CD4-positive, CD25-positive, alpha-beta regulatory T cell (primary cell): ENCODE measurements at regions not wholly inside any gene's neighbourhood (a gene's known extent, or its start where the extent isn't known, plus 50 kb on each side); places are given as distances from the start of the nearest gene placed in this dataset.

Experiments used
- ATAC-seq, 2 donors: fragments of 150-1000 bp; cut with Tn5 transposase; one replicate each; pipeline ENCODE4 v1.10.0; 2021; ENCODE audit warnings: low read depth in 2 of 2, moderate number of reproducible peaks in 2 of 2, moderate library complexity in 1 of 2
- DNase-seq, 3 donors: peaks; one replicate each; pipeline versions ENCODE4 v3.0.0 to v3.0.0-alpha.2; 2012 to 2022; ENCODE audit warnings: mixed read lengths in 1 of 3
- H3K27ac ChIP-seq: one replicate; pipeline ENCODE4 v1.7.0; 2013; ENCODE audit warnings: mild to moderate bottlenecking, low read length; ENCODE audit not compliant: insufficient read depth, poor library complexity, severe bottlenecking
- H3K27me3 ChIP-seq: one replicate; pipeline ENCODE4 v1.7.0; 2013; ENCODE audit warnings: low read length; ENCODE audit not compliant: control insufficient read depth, insufficient read depth
- H3K36me3 ChIP-seq: one replicate; pipeline ENCODE4 v1.7.0; 2013; ENCODE audit warnings: mild to moderate bottlenecking, low read length, moderate library complexity; ENCODE audit not compliant: control insufficient read depth, insufficient read depth
- H3K4me1 ChIP-seq: 2 replicates; pipeline ENCODE4 v1.7.0; 2013; ENCODE audit warnings: mild to moderate bottlenecking, low read length; ENCODE audit not compliant: insufficient read depth, control insufficient read depth, poor library complexity, severe bottlenecking
- H3K4me3 ChIP-seq: one replicate; pipeline ENCODE4 v1.7.0; 2013; ENCODE audit warnings: low read depth, mild to moderate bottlenecking, low read length, moderate library complexity
- H3K9me3 ChIP-seq, 2 experiments: 1 replicate in 1 of 2; 2 replicates in 1 of 2; pipeline ENCODE4 v1.7.0; 2013; ENCODE audit warnings: low read length in 2 of 2, mild to moderate bottlenecking in 1 of 2, moderate library complexity in 1 of 2; ENCODE audit not compliant: control insufficient read depth in 2 of 2
- H3K27ac Mint-ChIP-seq, 3 donors: one replicate each; pipeline ENCODE4 v1.8.0; 2020 to 2022; ENCODE audit warnings: mild to moderate bottlenecking in 3 of 3, mixed read lengths in 3 of 3, moderate library complexity in 2 of 3
- H3K27me3 Mint-ChIP-seq: one replicate; pipeline ENCODE4 v1.8.0; 2022; ENCODE audit warnings: mild to moderate bottlenecking, mixed read lengths
- H3K36me3 Mint-ChIP-seq: one replicate; pipeline ENCODE4 v1.8.0; 2020; ENCODE audit warnings: mixed read lengths
- H3K4me1 Mint-ChIP-seq, 4 donors: one replicate each; pipeline ENCODE4 v1.8.0; 2020 to 2022; ENCODE audit warnings: mixed read lengths in 4 of 4, mild to moderate bottlenecking in 1 of 4
- H3K4me3 Mint-ChIP-seq, 4 donors: one replicate each; pipeline ENCODE4 v1.8.0; 2020 to 2022; ENCODE audit warnings: mild to moderate bottlenecking in 4 of 4, mixed read lengths in 4 of 4, moderate library complexity in 3 of 4
- H3K9me3 Mint-ChIP-seq, 7 donors: one replicate each; pipeline ENCODE4 v1.8.0; 2020 to 2022; ENCODE audit warnings: mixed read lengths in 7 of 7, mild to moderate bottlenecking in 3 of 7, moderate library complexity in 2 of 7

GRCh38 chr11:116504541-116505297 is 268.1 kb downstream of the BUD13 start:
- Histone ChIP-seq H3K27ac (no peak overlapping the region), H3K4me3 (no peak overlapping the region), H3K9me3 (no peaks in the 10 kb centered on the region), H3K4me1 (no peaks in the 10 kb centered on the region), H3K27me3 (no peaks in the 10 kb centered on the region), H3K36me3 (no peaks in the 10 kb centered on the region)
- Mint-ChIP-seq H3K4me1 (no peaks in the 10 kb centered on the region), H3K9me3 (no peaks in the 10 kb centered on the region), H3K36me3 (peaks cover 5% of the 10 kb centered on the region), H3K27me3 (peaks cover 35% of the 10 kb centered on the region), H3K4me3 (no peak overlapping the region), H3K27ac (no peak overlapping the region)
- DNase-seq (no peak), ATAC-seq (no peak)

DNA sequence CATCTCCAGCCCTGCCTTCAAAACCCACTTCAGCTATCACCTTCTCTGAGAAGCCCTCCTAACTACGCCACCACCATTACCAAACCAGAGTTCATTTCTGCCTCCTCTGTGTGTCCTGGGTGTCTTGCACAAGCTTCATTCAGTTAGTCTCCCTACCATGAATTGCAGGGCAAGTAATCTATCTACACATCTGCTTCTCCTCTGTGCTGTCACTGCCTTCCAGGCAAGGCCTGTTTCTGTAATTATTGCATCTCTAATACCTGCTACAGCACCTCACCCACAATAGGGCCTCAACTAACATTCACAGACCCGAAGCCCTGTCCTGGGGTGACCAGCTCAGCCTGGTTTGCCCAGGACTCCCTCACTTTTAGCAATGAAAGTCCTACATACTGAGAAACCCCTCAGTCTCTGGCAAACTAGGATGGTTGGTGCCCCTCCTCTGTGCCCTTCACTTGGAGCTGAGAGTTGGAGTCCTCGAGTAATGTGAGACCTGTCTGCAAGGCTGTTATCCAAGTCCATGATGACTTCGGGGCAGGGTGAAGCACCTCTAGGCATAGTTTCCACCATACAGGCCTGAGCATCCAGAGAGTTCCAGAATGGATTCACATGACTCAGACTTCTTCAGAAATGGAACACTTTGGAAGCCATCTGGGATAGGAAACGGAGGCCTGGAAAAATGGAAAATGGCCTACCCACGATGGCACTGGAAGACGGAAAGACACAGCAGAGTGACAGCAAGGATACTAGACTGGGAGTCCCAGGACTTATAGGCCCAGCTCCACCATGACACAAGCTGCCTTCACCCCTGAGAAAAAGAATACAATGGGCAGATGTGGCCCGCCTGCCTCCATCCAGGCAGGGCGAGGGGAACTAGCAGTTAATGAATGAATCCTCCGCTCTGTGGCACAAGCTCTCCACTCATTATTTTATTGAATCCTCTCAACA is 269.3 kb downstream of the BUD13 start:
- H3K4me1 ChIP-seq = no peaks in the 10 kb centered on the region
- DNase-seq = no peak
- H3K9me3 ChIP-seq = no peaks in the 10 kb centered on the region
- Mint-ChIP-seq H3K4me3 (no peak overlapping the region), H3K9me3 (no peaks in the 10 kb centered on the region), H3K4me1 (no peaks in the 10 kb centered on the region), H3K27me3 (peaks cover 32% of the 10 kb centered on the region), H3K36me3 (peaks cover 5% of the 10 kb centered on the region), H3K27ac (no peak overlapping the region)
- no peaks in the 10 kb centered on the region for H3K27me3 ChIP-seq
- H3K4me3 ChIP-seq = no peak overlapping the region
- ATAC-seq = no peak
- no peaks in the 10 kb centered on the region for H3K36me3 ChIP-seq
- no peak overlapping the region for H3K27ac ChIP-seq

GRCh38 chr11:116502641-116503061 is 270.1 kb downstream of the BUD13 start:
- no peaks in the 10 kb centered on the region for H3K9me3 Mint-ChIP-seq
- H3K4me3 ChIP-seq = no peak overlapping the region
- H3K27me3 ChIP-seq = no peaks in the 10 kb centered on the region
- ATAC-seq (no peak), DNase-seq (no peak)
- H3K36me3 Mint-ChIP-seq = peaks cover 5% of the 10 kb centered on the region
- peaks cover 38% of the 10 kb centered on the region for H3K27me3 Mint-ChIP-seq
- no peak overlapping the region for H3K27ac ChIP-seq
- H3K4me1 Mint-ChIP-seq = no peaks in the 10 kb centered on the region
- no peak overlapping the region for H3K27ac Mint-ChIP-seq
- H3K9me3 ChIP-seq = no peaks in the 10 kb centered on the region
- H3K4me3 Mint-ChIP-seq = no peak overlapping the region
- H3K4me1 ChIP-seq = no peaks in the 10 kb centered on the region
- no peaks in the 10 kb centered on the region for H3K36me3 ChIP-seq

DNA sequence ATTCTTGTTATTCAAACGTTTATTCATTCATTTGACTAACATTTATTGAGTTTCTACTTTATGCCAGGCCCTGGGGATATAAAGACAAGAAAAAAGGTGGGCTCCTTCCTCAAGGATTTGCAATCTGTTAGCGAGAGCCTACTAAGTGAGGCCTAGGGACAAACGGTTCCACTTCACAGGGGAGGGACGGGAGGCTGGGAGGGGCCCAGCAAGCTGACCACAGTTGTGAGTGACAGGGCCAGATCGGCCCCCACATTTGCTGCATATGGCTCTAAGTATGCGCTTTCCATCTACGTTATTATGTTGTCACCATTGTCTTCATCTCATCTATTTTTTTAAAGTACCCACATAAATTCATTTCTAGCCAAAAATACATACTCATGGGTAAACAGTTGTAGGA is 271.1 kb downstream of the BUD13 start:
- DNase-seq = no peak
- Mint-ChIP-seq H3K27me3 (peaks cover 39% of the 10 kb centered on the region), H3K27ac (peak overlapping the region in 1 of 3 donors; percentile 38), H3K36me3 (peaks cover 5% of the 10 kb centered on the region), H3K9me3 (no peaks in the 10 kb centered on the region), H3K4me3 (no peak overlapping the region), H3K4me1 (no peaks in the 10 kb centered on the region)
- Histone ChIP-seq H3K36me3 (no peaks in the 10 kb centered on the region), H3K4me1 (no peaks in the 10 kb centered on the region), H3K9me3 (no peaks in the 10 kb centered on the region), H3K4me3 (no peak overlapping the region), H3K27ac (no peak overlapping the region), H3K27me3 (no peaks in the 10 kb centered on the region)
- ATAC-seq = no peak

DNA sequence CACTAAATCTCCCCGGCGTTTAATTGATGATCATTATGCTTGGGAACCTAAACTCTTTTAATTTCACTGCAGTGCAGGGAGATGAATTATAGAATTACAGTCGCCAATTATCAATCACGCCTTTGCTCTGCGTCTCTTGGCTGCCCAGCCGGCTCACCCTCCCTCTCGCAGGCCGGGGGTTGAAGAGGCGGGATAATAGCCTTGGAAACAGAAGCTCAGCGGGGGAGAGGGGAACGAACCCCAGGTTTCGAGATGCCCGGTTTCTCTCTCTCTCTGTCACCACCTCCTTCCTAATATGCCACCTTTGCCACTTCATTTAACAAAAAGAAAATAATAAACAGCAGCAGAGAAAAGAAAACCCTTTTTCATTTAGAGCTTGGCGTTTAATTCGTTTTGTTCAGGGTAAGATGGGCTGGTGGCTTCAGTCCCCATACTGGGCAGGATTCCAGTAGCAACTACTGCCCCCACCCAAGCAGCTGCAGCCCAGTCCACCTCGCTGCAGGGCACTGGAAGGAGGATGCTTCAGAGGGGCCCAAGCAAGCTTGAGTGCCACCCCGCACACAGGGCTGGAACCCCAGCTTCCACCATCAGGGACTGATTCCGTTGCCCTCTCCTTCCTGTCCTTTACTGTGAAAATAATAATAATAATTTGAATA is 271.7 kb downstream of the BUD13 start:
- DNase-seq = no peak
- no peak overlapping the region for H3K4me3 Mint-ChIP-seq
- no peak for ATAC-seq
- no peaks in the 10 kb centered on the region for H3K4me1 Mint-ChIP-seq
- Histone ChIP-seq H3K27ac (no peak overlapping the region), H3K4me3 (no peak overlapping the region), H3K9me3 (no peaks in the 10 kb centered on the region), H3K4me1 (no peaks in the 10 kb centered on the region), H3K36me3 (no peaks in the 10 kb centered on the region), H3K27me3 (no peaks in the 10 kb centered on the region)
- H3K36me3 Mint-ChIP-seq = peaks cover 5% of the 10 kb centered on the region
- H3K27ac Mint-ChIP-seq = peak overlapping the region in 1 of 3 donors; percentile 67
- peaks cover 36% of the 10 kb centered on the region for H3K27me3 Mint-ChIP-seq
- H3K9me3 Mint-ChIP-seq = no peaks in the 10 kb centered on the region

GRCh38 chr11:116500026-116500946 is 272.5 kb downstream of the BUD13 start:
- Histone ChIP-seq H3K4me3 (no peak overlapping the region), H3K27ac (no peak overlapping the region), H3K36me3 (no peaks in the 10 kb centered on the region), H3K9me3 (no peaks in the 10 kb centered on the region), H3K4me1 (no peaks in the 10 kb centered on the region), H3K27me3 (no peaks in the 10 kb centered on the region)
- DNase-seq (no peak), ATAC-seq (no peak)
- Mint-ChIP-seq H3K4me3 (no peak overlapping the region), H3K27ac (peak overlapping the region in 1 of 3 donors; percentile 67), H3K36me3 (peaks cover 5% of the 10 kb centered on the region), H3K27me3 (peaks cover 35% of the 10 kb centered on the region), H3K9me3 (no peaks in the 10 kb centered on the region), H3K4me1 (no peaks in the 10 kb centered on the region)

- H3K4me3 Mint-ChIP-seq = no peak overlapping the region
- peak in 1 of 3 donors; percentile 53 for DNase-seq
Measured at GRCh38 chr11:116499396-116500003, 273.3 kb downstream of the BUD13 start.

More at GRCh38 chr11:116499396-116500003, 273.3 kb downstream of the BUD13 start:
- no peaks in the 10 kb centered on the region for H3K9me3 Mint-ChIP-seq
- Histone ChIP-seq H3K4me1 (no peaks in the 10 kb centered on the region), H3K36me3 (no peaks in the 10 kb centered on the region), H3K27me3 (no peaks in the 10 kb centered on the region), H3K9me3 (no peaks in the 10 kb centered on the region), H3K4me3 (no peak overlapping the region), H3K27ac (no peak overlapping the region)
- no peak overlapping the region for H3K27ac Mint-ChIP-seq
- ATAC-seq = no peak
- no peaks in the 10 kb centered on the region for H3K4me1 Mint-ChIP-seq
- peaks cover 4% of the 10 kb centered on the region for H3K36me3 Mint-ChIP-seq
- H3K27me3 Mint-ChIP-seq = peaks cover 31% of the 10 kb centered on the region
